MCF 10A (cell line): ENCODE measurements at regions not wholly inside any gene's neighbourhood (a gene's known extent, or its start where the extent isn't known, plus 50 kb on each side); places are given as distances from the start of the nearest gene placed in this dataset.

Source experiments
- BruUV-seq: library from RNA; stranded (reverse); fragments of 400-500 nt; replicated peaks from 2 replicates; lab custom pipeline; 2021; lab: Mats Ljungman, UMichigan
- CTCF ChIA-PET: fragments of 300-600 bp; sonication (Branson Sonifier 250); formaldehyde crosslinking; extraction: SDS; loops from one replicate; lab custom pipeline; 2021; ENCODE audit warnings: antibody characterized with exemption, inconsistent platforms; lab: Yijun Ruan, JAX
- POLR2A ChIA-PET: fragments of 300-600, 350-650 bp; sonication (Branson Sonifier 250); formaldehyde crosslinking; extraction: SDS; loops from one replicate; lab custom pipeline; 2020; ENCODE audit warnings: antibody characterized with exemption, inconsistent platforms; lab: Yijun Ruan, JAX
- DNase-seq: peaks from one replicate; pipeline ENCODE4 v3.0.0-alpha.2; 2018; ENCODE audit not compliant: unreplicated experiment
- H3K27ac Mint-ChIP-seq: one replicate; pipeline ENCODE4 v1.8.0; 2022; ENCODE audit warnings: mild to moderate bottlenecking, low read depth, mixed read lengths; ENCODE audit not compliant: unreplicated experiment
- H3K27me3 Mint-ChIP-seq: one replicate; pipeline ENCODE4 v1.8.0; 2022; ENCODE audit warnings: mixed read lengths; ENCODE audit not compliant: insufficient read depth, unreplicated experiment
- H3K36me3 Mint-ChIP-seq: one replicate; pipeline ENCODE4 v1.8.0; 2022; ENCODE audit warnings: mild to moderate bottlenecking, moderate library complexity, mixed read lengths; ENCODE audit not compliant: insufficient read depth, unreplicated experiment
- H3K4me1 Mint-ChIP-seq: one replicate; pipeline ENCODE4 v1.8.0; 2022; ENCODE audit warnings: mixed read lengths; ENCODE audit not compliant: insufficient read depth, unreplicated experiment
- H3K4me3 Mint-ChIP-seq: one replicate; pipeline ENCODE4 v1.8.0; 2022; ENCODE audit warnings: mild to moderate bottlenecking, moderate library complexity, mixed read lengths; ENCODE audit not compliant: unreplicated experiment
- H3K9me3 Mint-ChIP-seq: one replicate; pipeline ENCODE4 v1.8.0; 2022; ENCODE audit warnings: mixed read lengths; ENCODE audit not compliant: unreplicated experiment
- CTCF ChIP-seq: fragments of 200-600 bp; IDR thresholded peaks from one replicate; pipeline ENCODE4 v1.8.0; 2022; ENCODE audit warnings: antibody characterized with exemption, mild to moderate bottlenecking; ENCODE audit not compliant: unreplicated experiment
- intact Hi-C: fragments of 100-400 bp; cut with micrococcal nuclease; formaldehyde crosslinking; loops from 2 replicates; pipeline ENCODE4 v1.14.1; 2022

GRCh38 chr22:46038174-46038487 is 61.2 kb upstream of the WNT7B start:
- Mint-ChIP-seq H3K27me3 (no peaks in the 10 kb centered on the region), H3K4me3 (no peak overlapping the region), H3K9me3 (no peaks in the 10 kb centered on the region), H3K36me3 (no peaks in the 10 kb centered on the region), H3K27ac (no peak overlapping the region), H3K4me1 (peaks cover 4% of the 10 kb centered on the region)
- TF ChIP-seq CTCF, result no peak
- ChIA-PET CTCF (interaction anchor here (0.9 to 6.0 kb wide), 3 partner anchors 13 to 32 kb away, joined by 4 to 36 read pairs (median 10); no protein-coding TSS in a partner anchor), POLR2A (interaction anchor here (4.0 to 5.8 kb wide), 2 partner anchors 16 to 31 kb away, joined by 76 to 128 read pairs; no protein-coding TSS in a partner anchor)
- DNase-seq, result no peak
- BruUV-seq, result no TSS peak
- intact Hi-C loops, result no loop called here

GRCh38 chr22:46038516-46039430 is 61.8 kb upstream of the WNT7B start:
- Mint-ChIP-seq H3K27me3 (no peaks in the 10 kb centered on the region), H3K36me3 (no peaks in the 10 kb centered on the region), H3K4me3 (no peak overlapping the region), H3K9me3 (no peaks in the 10 kb centered on the region), H3K4me1 (peaks cover 7% of the 10 kb centered on the region), H3K27ac (no peak overlapping the region)
- BruUV-seq, result no TSS peak
- no peak for TF ChIP-seq CTCF
- no peak for DNase-seq
- CTCF ChIA-PET, result interaction anchor here (0.9 to 6.0 kb wide), 3 partner anchors 13 to 33 kb away, joined by 4 to 36 read pairs (median 10); no protein-coding TSS in a partner anchor
- POLR2A ChIA-PET, result interaction anchor here (4.0 to 5.8 kb wide), 2 partner anchors 16 to 31 kb away, joined by 76 to 128 read pairs; no protein-coding TSS in a partner anchor
- intact Hi-C loops, result no loop called here

- Mint-ChIP-seq H3K27me3 (no peaks in the 10 kb centered on the region), H3K4me3 (no peak overlapping the region), H3K27ac (no peak overlapping the region), H3K36me3 (no peaks in the 10 kb centered on the region), H3K4me1 (peaks cover 12% of the 10 kb centered on the region), H3K9me3 (no peaks in the 10 kb centered on the region)
- TF ChIP-seq CTCF, result no peak
- intact Hi-C loops, result no loop called here
- CTCF ChIA-PET, result no interaction called here
- POLR2A ChIA-PET, result no interaction called here
- DNase-seq, result no peak
- no TSS peak for BruUV-seq
These were observed 62.6 kb upstream of the WNT7B start for GRCh38 chr22:46039535-46039934.
